B cell (primary cell): ENCODE measurements at regions not wholly inside any gene's neighbourhood (a gene's known extent, or its start where the extent isn't known, plus 50 kb on each side); places are given as distances from the start of the nearest gene placed in this dataset.

Experiments
- ATAC-seq: fragments of 200-7000 bp; cut with Tn5 transposase; one replicate; pipeline ENCODE4 v1.10.0; 2021; ENCODE audit warnings: low read depth, mild to moderate bottlenecking, moderate number of reproducible peaks, moderate library complexity
- CTCF ChIA-PET: fragments of 350-600 bp; sonication (Branson Sonifier 250); formaldehyde crosslinking; loops from one replicate; lab custom pipeline; 2021; ENCODE audit warnings: antibody characterized with exemption, inconsistent platforms; lab: Charles Lee
- POLR2A ChIA-PET: fragments of 350-600 bp; sonication (Branson Sonifier 250); formaldehyde crosslinking; loops from one replicate; lab custom pipeline; 2021; ENCODE audit warnings: antibody characterized with exemption; lab: Charles Lee
- DNase-seq: peaks from one replicate; pipeline ENCODE4 v3.0.0; 2013
- H2AFZ ChIP-seq: 2 replicates; pipeline ENCODE4 v1.6.1; 2012; ENCODE audit warnings: mild to moderate bottlenecking, low read depth, low read length; ENCODE audit not compliant: insufficient read depth, poor library complexity, severe bottlenecking
- H3K27ac ChIP-seq, 2 donors: 1 replicate in 1 of 2; 2 replicates in 1 of 2; pipeline ENCODE4 v1.5.1; 2012 to 2013; ENCODE audit warnings: low read length in 2 of 2, mild to moderate bottlenecking in 2 of 2, moderate library complexity in 1 of 2
- H3K27me3 ChIP-seq, 4 experiments: fragments of 200-600 bp in 1 of 4; sonication (generic) in 1 of 4; replicated peaks in 1 of 4; 1 replicate in 2 of 4; 2 replicates in 2 of 4; pipeline versions ENCODE4 v1.6.1 to v1.7.0; 2013 to 2016; ENCODE audit warnings: low read length in 3 of 4, mild to moderate bottlenecking in 2 of 4, mixed read lengths in 1 of 4, moderate library complexity in 1 of 4; ENCODE audit not compliant: insufficient read depth in 4 of 4, control insufficient read depth in 3 of 4; ENCODE audit errors: control extremely low read depth in 1 of 4
- H3K36me3 ChIP-seq, 2 experiments: replicated peaks in 1 of 2; 1 replicate in 1 of 2; 2 replicates in 1 of 2; pipeline versions ENCODE4 v1.6.1 to v1.7.1; 2013; ENCODE audit warnings: low read length in 1 of 2; ENCODE audit not compliant: insufficient read depth in 2 of 2, control insufficient read depth in 1 of 2; ENCODE audit errors: control extremely low read depth in 1 of 2, extremely low read depth in 1 of 2
- H3K4me1 ChIP-seq, 2 donors: fragments of 200-600 bp in 1 of 2; sonication (generic) in 1 of 2; 1 replicate in 1 of 2; 2 replicates in 1 of 2; pipeline versions ENCODE4 v1.5.1 to v1.6.1; 2013 to 2017; ENCODE audit warnings: low read length in 2 of 2; ENCODE audit not compliant: control insufficient read depth in 2 of 2, insufficient read depth in 2 of 2
- H3K4me2 ChIP-seq: replicated peaks from 2 replicates; pipeline ENCODE3; 2012; ENCODE audit warnings: mild to moderate bottlenecking, low read depth, low read length; ENCODE audit not compliant: poor library complexity, severe bottlenecking
- H3K4me3 ChIP-seq, 5 experiments: fragments of 200-600 bp in 1 of 5; sonication (generic) in 1 of 5; 1 replicate in 3 of 5; 2 replicates in 2 of 5; pipeline versions ENCODE4 v1.5.1 to v1.7.0; 2011 to 2016; ENCODE audit warnings: low read length in 4 of 5, mild to moderate bottlenecking in 4 of 5, low read depth in 2 of 5, control low read depth in 1 of 5, moderate library complexity in 1 of 5; ENCODE audit not compliant: insufficient read depth in 1 of 5; ENCODE audit errors: control extremely low read depth in 1 of 5, extremely low read depth in 1 of 5
- H3K79me2 ChIP-seq: fragments of 200-600 bp; sonication (generic); one replicate; pipeline ENCODE4 v1.6.0; 2016; ENCODE audit warnings: low read length; ENCODE audit not compliant: control insufficient read depth, insufficient read depth
- H3K9ac ChIP-seq: fragments of 200-600 bp; sonication (generic); 2 replicates; pipeline ENCODE4 v1.6.1; 2017; ENCODE audit warnings: mild to moderate bottlenecking, low read length, moderate library complexity
- H3K9me3 ChIP-seq, 3 donors: one replicate each; pipeline versions ENCODE4 v1.6.1 to v1.7.1; 2013; ENCODE audit warnings: low read length in 2 of 3; ENCODE audit not compliant: control insufficient read depth in 2 of 3, insufficient read depth in 1 of 3; ENCODE audit errors: control extremely low read depth in 1 of 3
- H4K20me1 ChIP-seq: 2 replicates; pipeline ENCODE4 v1.6.0; 2012; ENCODE audit warnings: mild to moderate bottlenecking, low read length; ENCODE audit not compliant: insufficient read depth, control insufficient read depth, poor library complexity, severe bottlenecking
- H3K27ac Mint-ChIP-seq: one replicate; pipeline ENCODE4 v1.8.0; 2021; ENCODE audit warnings: mixed read lengths
- H3K27me3 Mint-ChIP-seq: one replicate; pipeline ENCODE4 v1.8.0; 2021; ENCODE audit warnings: mixed read lengths
- H3K4me1 Mint-ChIP-seq: one replicate; pipeline ENCODE4 v1.8.0; 2021; ENCODE audit warnings: mixed read lengths
- H3K4me3 Mint-ChIP-seq: one replicate; pipeline ENCODE4 v1.8.0; 2021; ENCODE audit warnings: mixed read lengths
- H3K9me3 Mint-ChIP-seq: one replicate; pipeline ENCODE4 v1.8.0; 2022; ENCODE audit warnings: mixed read lengths; ENCODE audit not compliant: insufficient read depth
- EZH2 ChIP-seq: IDR thresholded peaks from 2 replicates; pipeline ENCODE4 v1.6.1; 2012; ENCODE audit warnings: borderline replicate concordance, low read depth, mild to moderate bottlenecking, moderate library complexity, low read length; ENCODE audit not compliant: insufficient read depth, poor library complexity, severe bottlenecking
- WGBS: methylation state at CpG from one replicate; pipeline ENCODE4 v1.1.5; 2013; ENCODE audit warnings: missing lambda C conversion rate; ENCODE audit not compliant: insufficient coverage; 5-methylcytosine and 5-hydroxymethylcytosine counted together
- intact Hi-C: fragments of 100-400 bp; cut with micrococcal nuclease; formaldehyde crosslinking; loops from one replicate; pipeline ENCODE4 v1.10.0; 2022
- TF ChIP-seq, protein P1 (sequence below): fragments of 200-600 bp; IDR thresholded peaks from one replicate; pipeline ENCODE4 v1.8.0; 2022; ENCODE audit warnings: antibody characterized with exemption, mild to moderate bottlenecking

GRCh38 chr6:3578981-3579380 is 122.1 kb upstream of the SLC22A23 start:
- Mint-ChIP-seq H3K27me3 (peaks cover 28% of the 10 kb centered on the region), H3K4me1 (no peaks in the 10 kb centered on the region)
- no peak for ATAC-seq

GRCh38 chr6:3577517-3577916 is 120.7 kb upstream of the SLC22A23 start:
- Histone ChIP-seq H3K9me3 (no peaks in the 10 kb centered on the region), H3K9ac (no peak overlapping the region), H4K20me1 (no peaks in the 10 kb centered on the region), H3K4me2 (no peak overlapping the region), H3K4me1 (no peaks in the 10 kb centered on the region), H3K27ac (no peak overlapping the region), H2AFZ (no peak overlapping the region), H3K27me3 (peaks cover 0 to 6% (median 2%) of the 10 kb centered on the region in 4 experiments), H3K4me3 (no peak overlapping the region), H3K79me2 (no peaks in the 10 kb centered on the region), H3K36me3 (no peaks in the 10 kb centered on the region)
- H3K4me1 Mint-ChIP-seq = no peaks in the 10 kb centered on the region
- H3K4me3 Mint-ChIP-seq = no peak overlapping the region
- no peak overlapping the region for H3K27ac Mint-ChIP-seq
- DNase-seq (no peak), ATAC-seq (no peak)
- WGBS = 70% methylated on average over 7 of the region's 7 CpGs
- ChIA-PET POLR2A (no interaction called here), CTCF (no interaction called here)
- TF ChIP-seq EZH2 = no peak
- peaks cover 27% of the 10 kb centered on the region for H3K27me3 Mint-ChIP-seq
- H3K9me3 Mint-ChIP-seq = no peaks in the 10 kb centered on the region
- intact Hi-C loops = no loop called here

More at GRCh38 chr6:3578981-3579380, 122.1 kb upstream of the SLC22A23 start:
- Mint-ChIP-seq H3K9me3 (no peaks in the 10 kb centered on the region), H3K27ac (no peak overlapping the region), H3K4me3 (no peak overlapping the region)
- Histone ChIP-seq H3K9me3 (no peaks in the 10 kb centered on the region), H3K27ac (no peak overlapping the region), H3K4me3 (no peak overlapping the region), H2AFZ (no peak overlapping the region), H3K79me2 (no peaks in the 10 kb centered on the region), H3K9ac (no peak overlapping the region), H3K4me1 (no peaks in the 10 kb centered on the region), H3K27me3 (peaks cover 0 to 6% (median 2%) of the 10 kb centered on the region in 4 experiments), H3K36me3 (no peaks in the 10 kb centered on the region), H3K4me2 (no peak overlapping the region), H4K20me1 (no peaks in the 10 kb centered on the region)
- intact Hi-C loops = no loop called here
- ChIA-PET CTCF (no interaction called here), POLR2A (no interaction called here)
- no peak for DNase-seq
- no peak for TF ChIP-seq EZH2
- TF ChIP-seq, protein P1, sequence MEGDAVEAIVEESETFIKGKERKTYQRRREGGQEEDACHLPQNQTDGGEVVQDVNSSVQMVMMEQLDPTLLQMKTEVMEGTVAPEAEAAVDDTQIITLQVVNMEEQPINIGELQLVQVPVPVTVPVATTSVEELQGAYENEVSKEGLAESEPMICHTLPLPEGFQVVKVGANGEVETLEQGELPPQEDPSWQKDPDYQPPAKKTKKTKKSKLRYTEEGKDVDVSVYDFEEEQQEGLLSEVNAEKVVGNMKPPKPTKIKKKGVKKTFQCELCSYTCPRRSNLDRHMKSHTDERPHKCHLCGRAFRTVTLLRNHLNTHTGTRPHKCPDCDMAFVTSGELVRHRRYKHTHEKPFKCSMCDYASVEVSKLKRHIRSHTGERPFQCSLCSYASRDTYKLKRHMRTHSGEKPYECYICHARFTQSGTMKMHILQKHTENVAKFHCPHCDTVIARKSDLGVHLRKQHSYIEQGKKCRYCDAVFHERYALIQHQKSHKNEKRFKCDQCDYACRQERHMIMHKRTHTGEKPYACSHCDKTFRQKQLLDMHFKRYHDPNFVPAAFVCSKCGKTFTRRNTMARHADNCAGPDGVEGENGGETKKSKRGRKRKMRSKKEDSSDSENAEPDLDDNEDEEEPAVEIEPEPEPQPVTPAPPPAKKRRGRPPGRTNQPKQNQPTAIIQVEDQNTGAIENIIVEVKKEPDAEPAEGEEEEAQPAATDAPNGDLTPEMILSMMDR = no peak
- 83% methylated on average over 2 of the region's 4 CpGs for WGBS
